Lower lobe of right lung (tissue), 2 donors: ENCODE measurements at regions not wholly inside any gene's neighbourhood (a gene's known extent, or its start where the extent isn't known, plus 50 kb on each side); places are given as distances from the start of the nearest gene placed in this dataset.

ENCODE experiments used
- ATAC-seq, 2 donors: fragments of 200-7000 bp; cut with Tn5 transposase; one replicate each; pipeline ENCODE4 v1.9.1; 2020 to 2022; ENCODE audit warnings: mild to moderate bottlenecking in 2 of 2, moderate library complexity in 2 of 2
- DNase-seq: peaks from one replicate; pipeline ENCODE4 v3.0.0-alpha.2; 2020
- H3K27ac ChIP-seq: fragments of 200-600 bp; one replicate; pipeline ENCODE4 v1.8.0; 2022
- H3K27me3 ChIP-seq: fragments of 200-600 bp; one replicate; pipeline ENCODE4 v1.8.0; 2022; ENCODE audit warnings: low read depth
- H3K36me3 ChIP-seq: fragments of 200-600 bp; one replicate; pipeline ENCODE4 v1.8.0; 2022; ENCODE audit warnings: mild to moderate bottlenecking
- H3K4me1 ChIP-seq: fragments of 200-600 bp; one replicate; pipeline ENCODE4 v1.8.0; 2022
- H3K4me3 ChIP-seq: fragments of 200-600 bp; one replicate; pipeline ENCODE4 v1.8.0; 2022; ENCODE audit warnings: mild to moderate bottlenecking
- H3K9me3 ChIP-seq: fragments of 200-600 bp; one replicate; pipeline ENCODE4 v1.8.0; 2022
- CTCF ChIP-seq: fragments of 200-600 bp; IDR thresholded peaks from one replicate; pipeline ENCODE4 v1.8.0; 2022; ENCODE audit warnings: antibody characterized with exemption, mild to moderate bottlenecking
- intact Hi-C: fragments of 100-400 bp; cut with DNase I; formaldehyde crosslinking; loops from one replicate; pipeline ENCODE4 v1.11.0; 2022
- donor health status: DM: no; HTN: yes; CAD: no; lungs with severe emphysema.

- intact Hi-C loops, result no loop called here
- Histone ChIP-seq H3K36me3 (no peaks in the 10 kb centered on the region), H3K9me3 (no peaks in the 10 kb centered on the region), H3K4me3 (no peak overlapping the region), H3K27me3 (no peaks in the 10 kb centered on the region), H3K4me1 (no peaks in the 10 kb centered on the region), H3K27ac (no peak overlapping the region)
- ATAC-seq (no peak), DNase-seq (no peak)
- TF ChIP-seq CTCF, result no peak
Observed at GRCh38 chr4:159508917-159509500, 406.1 kb downstream of the RAPGEF2 start.

- H3K4me3 ChIP-seq, result no peak overlapping the region
- DNase-seq, result no peak
- ATAC-seq, result no peak
- TF ChIP-seq CTCF, result no peak
- no peaks in the 10 kb centered on the region for H3K36me3 ChIP-seq
- intact Hi-C loops, result no loop called here
- H3K4me1 ChIP-seq, result no peaks in the 10 kb centered on the region
- H3K27ac ChIP-seq, result no peak overlapping the region
- no peaks in the 10 kb centered on the region for H3K9me3 ChIP-seq
- H3K27me3 ChIP-seq, result no peaks in the 10 kb centered on the region
Observed at GRCh38 chr4:159512348-159512747, 409.5 kb downstream of the RAPGEF2 start.

GRCh38 chr4:159515314-159516025 lies 412.6 kb downstream of the RAPGEF2 start:
- ATAC-seq (no peak), DNase-seq (no peak)
- intact Hi-C loops, result no loop called here
- Histone ChIP-seq H3K36me3 (no peaks in the 10 kb centered on the region), H3K4me3 (no peak overlapping the region), H3K27me3 (no peaks in the 10 kb centered on the region), H3K9me3 (no peaks in the 10 kb centered on the region), H3K4me1 (no peaks in the 10 kb centered on the region), H3K27ac (no peak overlapping the region)
- TF ChIP-seq CTCF, result no peak

- Histone ChIP-seq H3K27ac (no peak overlapping the region), H3K36me3 (no peaks in the 10 kb centered on the region), H3K27me3 (no peaks in the 10 kb centered on the region), H3K9me3 (no peaks in the 10 kb centered on the region), H3K4me1 (no peaks in the 10 kb centered on the region), H3K4me3 (no peak overlapping the region)
- ATAC-seq (no peak), DNase-seq (no peak)
- TF ChIP-seq CTCF, result no peak
- intact Hi-C loops, result no loop called here
Observed at GRCh38 chr4:159516556-159517140, 413.8 kb downstream of the RAPGEF2 start.

GRCh38 chr4:159520074-159520473 lies 417.2 kb downstream of the RAPGEF2 start:
- H3K27me3 ChIP-seq, result no peaks in the 10 kb centered on the region
- intact Hi-C loops, result no loop called here
- H3K4me1 ChIP-seq, result no peaks in the 10 kb centered on the region
- ATAC-seq (no peak), DNase-seq (no peak)
- TF ChIP-seq CTCF, result no peak
- H3K36me3 ChIP-seq, result no peaks in the 10 kb centered on the region
- no peak overlapping the region for H3K4me3 ChIP-seq
- no peak overlapping the region for H3K27ac ChIP-seq
- H3K9me3 ChIP-seq, result no peaks in the 10 kb centered on the region
